Right kidney (tissue), 1 donor: ENCODE measurements at regions not wholly inside any gene's neighbourhood (a gene's known extent, or its start where the extent isn't known, plus 50 kb on each side); places are given as distances from the start of the nearest gene placed in this dataset.
"Not testable (repeated sequence)": the region's sequence is repeated elsewhere in the genome, so short reads cannot be mapped to it uniquely, and the experiment has no call there.

Source experiments
- DNase-seq: peaks from one replicate; pipeline ENCODE4 v3.0.0-alpha.2; 2016

DNA sequence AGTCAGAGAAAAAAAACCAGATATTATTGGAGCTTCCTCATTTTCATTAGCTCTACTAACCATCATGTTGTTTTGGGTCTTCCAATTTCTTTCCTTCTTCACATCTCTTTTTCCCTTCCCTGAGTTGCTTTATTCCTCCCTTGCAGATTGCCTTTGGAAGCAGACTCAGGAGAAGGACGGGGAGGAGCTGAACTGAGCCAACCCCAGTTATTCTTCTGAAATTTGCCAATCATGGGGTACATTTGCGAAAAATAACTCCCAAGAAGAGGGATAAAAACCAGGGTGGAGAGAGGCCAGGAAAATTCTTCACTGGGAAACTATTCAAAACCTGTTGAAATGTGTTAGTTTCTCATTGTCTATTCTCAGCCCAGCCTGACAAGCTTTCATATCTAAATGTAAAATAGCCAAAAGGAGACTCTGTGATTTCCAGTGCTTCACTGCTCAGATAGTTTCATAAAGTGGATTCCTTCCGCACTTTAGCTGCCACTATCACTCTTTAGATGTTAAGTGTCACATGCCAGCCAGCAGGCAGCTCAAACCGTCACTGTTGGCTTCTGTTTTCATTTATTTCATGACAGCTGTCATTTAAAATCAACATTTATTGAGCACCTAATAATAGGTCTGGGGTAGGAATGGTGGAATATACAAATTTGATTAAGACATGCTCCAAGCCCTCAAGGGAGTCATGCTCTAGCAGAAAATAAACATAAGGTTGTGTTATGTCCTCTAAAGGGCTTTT, 204.5 kb downstream of the SREK1 start:
- no peak for DNase-seq

GRCh38 chr5:66351813-66352212, 207.7 kb downstream of the SREK1 start:
- no peak for DNase-seq

DNA sequence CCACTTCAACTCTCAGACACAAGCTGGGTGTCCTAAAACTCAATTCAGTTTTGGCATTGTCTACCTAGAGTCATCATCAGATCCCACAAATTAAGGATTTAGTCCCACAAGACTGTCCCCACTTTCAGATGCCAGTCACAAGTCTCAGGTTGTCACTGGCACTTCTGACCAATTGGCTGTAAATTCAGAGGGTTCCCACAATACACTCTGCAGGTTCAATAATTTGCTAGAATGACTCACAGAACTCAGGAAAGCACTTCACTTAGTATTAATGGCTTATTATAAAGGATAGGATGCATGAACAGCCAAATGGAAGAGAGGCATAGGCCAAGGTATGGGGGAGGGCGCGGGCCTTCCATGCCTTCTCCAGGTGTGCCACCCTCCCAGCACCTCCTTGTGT, 209.1 kb downstream of the SREK1 start:
- DNase-seq, result no peak

DNA sequence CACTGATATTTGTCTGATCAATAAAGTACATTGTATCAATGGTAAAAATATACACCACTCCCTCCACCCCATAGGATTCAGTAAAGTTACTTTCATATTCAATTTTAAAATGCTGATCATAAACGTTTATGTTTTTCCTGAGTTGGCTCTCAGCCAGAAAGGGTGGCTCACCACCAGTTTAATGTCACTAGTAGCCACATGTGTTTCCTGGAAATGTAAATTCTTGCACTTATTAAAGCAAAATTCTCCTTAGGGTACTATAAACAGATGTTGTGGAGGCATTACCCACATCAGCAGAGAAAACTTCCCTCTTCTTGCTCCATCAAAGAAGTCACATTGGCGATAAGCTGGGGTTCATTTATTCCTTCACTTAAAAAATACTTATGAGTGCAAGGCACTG, 210.3 kb downstream of the SREK1 start:
- no peak for DNase-seq

GRCh38 chr5:66356011-66356565, 212.0 kb downstream of the SREK1 start:
- DNase-seq, result no peak

DNA sequence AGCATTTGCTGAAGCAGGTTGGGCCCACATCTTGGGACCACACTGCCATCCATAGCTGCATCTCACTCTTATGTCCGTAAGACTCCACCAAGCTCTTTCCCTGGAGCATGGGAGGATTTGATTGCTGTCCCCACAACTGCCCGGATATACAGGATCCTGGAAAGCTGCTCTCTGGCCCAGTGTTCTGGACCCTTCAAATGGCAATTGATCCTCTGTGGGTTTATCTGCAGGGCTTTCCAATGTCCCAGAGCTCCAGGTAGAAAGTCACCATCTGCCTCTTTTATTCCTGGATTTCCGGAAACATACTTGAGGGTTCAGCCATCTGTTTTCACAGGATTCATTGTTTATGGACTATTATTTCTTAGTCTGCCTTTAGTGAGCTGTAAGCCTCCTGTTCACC, 214.6 kb downstream of the SREK1 start:
- DNase-seq, result no peak

DNA sequence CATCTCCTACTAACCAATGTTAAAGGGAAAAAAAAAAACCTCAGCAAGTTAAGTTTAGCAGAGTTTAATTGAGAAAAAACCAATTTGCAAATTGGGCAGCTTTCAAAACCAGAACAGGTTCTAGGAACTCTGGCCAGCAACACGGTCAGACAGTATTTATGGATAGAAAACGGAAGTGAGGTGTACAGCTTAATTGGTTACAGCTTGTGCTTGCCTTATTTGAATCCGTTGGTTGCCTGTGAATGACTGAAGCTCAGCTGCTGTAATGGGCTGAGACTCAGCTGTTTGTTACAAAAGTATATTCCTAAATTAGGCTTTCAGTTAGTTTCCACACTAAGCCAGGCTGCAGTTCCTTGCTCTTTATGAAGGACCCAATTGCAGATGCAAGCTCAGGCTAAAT, 217.0 kb downstream of the SREK1 start:
- DNase-seq, result no peak

DNA sequence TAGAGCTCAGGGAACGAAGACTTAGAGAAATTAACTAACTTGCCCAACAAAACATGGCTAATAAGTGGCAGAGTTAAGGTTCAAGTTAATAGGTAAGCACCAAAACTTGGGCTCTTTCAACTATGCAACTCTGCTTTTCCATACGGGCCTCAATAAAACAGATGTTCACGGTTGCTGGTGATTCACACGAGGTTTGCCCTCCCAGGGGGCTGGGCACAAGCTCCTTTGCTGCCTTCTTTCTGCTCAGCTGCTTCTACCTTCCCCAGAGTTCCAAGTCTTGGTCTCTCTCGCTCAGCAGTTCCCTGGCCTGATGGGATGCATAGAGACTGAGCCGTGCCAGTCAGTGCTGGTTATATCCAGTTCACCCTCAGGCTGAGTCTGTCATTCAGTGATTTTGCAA, 217.9 kb downstream of the SREK1 start:
- peak; percentile 28 for DNase-seq

- DNase-seq, result no peak
These were observed 218.6 kb downstream of the SREK1 start for GRCh38 chr5:66362687-66363086.

- no peak for DNase-seq
These were observed 219.0 kb downstream of the SREK1 start for GRCh38 chr5:66363097-66363496.

DNA sequence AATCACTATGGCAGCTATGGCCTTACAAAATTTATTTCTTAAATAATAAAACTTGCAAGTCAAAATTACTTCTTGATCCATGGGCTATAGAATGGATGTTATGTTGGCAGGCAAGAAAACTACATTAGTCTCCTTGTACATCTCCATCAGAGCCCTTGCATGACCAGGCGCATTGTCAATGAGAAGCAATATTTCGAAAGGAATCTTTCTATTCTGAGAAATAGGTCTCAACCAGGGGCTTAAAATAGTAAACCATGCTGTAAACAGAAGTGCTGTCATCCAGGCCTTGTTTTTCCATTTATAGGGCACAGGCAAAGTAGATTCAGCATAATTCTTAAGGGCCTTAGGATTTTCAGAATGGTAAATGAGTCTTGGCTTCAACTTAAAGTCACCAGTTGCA, 220.1 kb downstream of the SREK1 start:
- no peak for DNase-seq

GRCh38 chr5:66365981-66366380, 221.9 kb downstream of the SREK1 start:
- DNase-seq, result no peak

GRCh38 chr5:66367814-66368541, 223.9 kb downstream of the SREK1 start:
- no peak for DNase-seq

DNA sequence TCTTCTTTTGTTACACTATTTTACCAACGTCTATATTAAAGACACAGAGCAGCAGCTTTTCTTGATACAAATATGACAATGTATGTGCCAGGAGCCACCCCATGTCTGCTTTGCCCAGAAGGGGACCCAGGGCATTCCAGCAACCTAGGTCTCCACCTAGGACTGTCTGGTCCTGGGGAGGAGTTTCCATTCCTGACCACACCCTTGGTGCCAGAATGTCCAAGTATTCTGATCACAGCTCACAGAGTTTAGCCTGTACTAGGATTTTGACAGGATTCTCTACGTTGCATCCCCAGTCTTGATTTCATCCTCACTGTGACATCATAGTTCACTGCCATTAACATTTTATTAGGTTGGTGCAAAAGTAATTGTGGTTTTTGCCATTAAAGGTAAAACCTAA, 224.7 kb downstream of the SREK1 start:
- no peak for DNase-seq

- no peak for DNase-seq
These were observed 218.4 kb upstream of the MAST4 start for GRCh38 chr5:66377747-66378146.

DNA sequence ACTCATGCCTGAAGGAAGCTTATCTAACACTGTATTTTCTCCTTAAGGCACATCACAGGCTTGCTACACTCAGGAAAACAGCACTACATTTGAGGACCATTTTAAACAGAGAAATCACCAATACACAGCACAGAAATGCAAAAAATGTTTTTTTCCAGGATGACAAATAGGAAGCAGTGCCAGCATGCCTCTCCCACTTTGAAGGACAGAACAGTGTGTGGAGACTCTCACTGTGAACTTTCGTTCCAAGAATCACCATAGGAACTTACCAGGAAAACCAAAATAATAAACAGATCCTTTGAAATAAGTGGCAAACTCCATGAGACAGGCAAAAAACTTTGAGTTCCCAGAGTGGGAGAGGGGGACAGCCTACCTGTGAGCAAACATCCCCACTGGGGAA, 217.8 kb upstream of the MAST4 start:
- DNase-seq, result no peak

- no peak for DNase-seq
These were observed 214.0 kb upstream of the MAST4 start for GRCh38 chr5:66382152-66382551.

- DNase-seq, result not testable (repeated sequence)
These were observed 191.0 kb upstream of the MAST4 start for GRCh38 chr5:66405145-66405544.

- DNase-seq, result peak; percentile 2
These were observed 189.3 kb upstream of the MAST4 start for GRCh38 chr5:66406761-66407336.

GRCh38 chr5:66407765-66408164, 188.4 kb upstream of the MAST4 start:
- no peak for DNase-seq

- no peak for DNase-seq
These were observed 187.6 kb upstream of the MAST4 start for GRCh38 chr5:66408576-66408975.

DNA sequence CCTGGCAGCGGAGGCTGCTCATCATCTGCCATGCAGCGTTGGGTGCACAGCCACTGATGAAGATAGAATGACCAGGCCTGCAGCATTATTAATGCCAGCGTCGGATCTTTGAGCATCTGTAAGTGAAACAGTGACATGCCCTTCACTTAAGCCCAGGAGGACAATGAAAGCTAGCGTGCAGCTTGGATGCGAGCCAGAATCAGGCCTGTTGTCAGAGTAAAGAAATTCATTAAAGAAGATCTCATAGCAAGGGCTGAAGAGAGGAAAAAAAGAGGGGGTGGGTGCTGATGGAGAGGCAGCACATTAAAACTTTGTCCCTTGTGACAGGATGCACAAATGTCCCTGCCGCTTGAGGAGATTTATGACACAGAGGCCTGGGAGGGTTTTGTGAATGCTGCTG, 186.1 kb upstream of the MAST4 start:
- DNase-seq, result peak; percentile 2

DNA sequence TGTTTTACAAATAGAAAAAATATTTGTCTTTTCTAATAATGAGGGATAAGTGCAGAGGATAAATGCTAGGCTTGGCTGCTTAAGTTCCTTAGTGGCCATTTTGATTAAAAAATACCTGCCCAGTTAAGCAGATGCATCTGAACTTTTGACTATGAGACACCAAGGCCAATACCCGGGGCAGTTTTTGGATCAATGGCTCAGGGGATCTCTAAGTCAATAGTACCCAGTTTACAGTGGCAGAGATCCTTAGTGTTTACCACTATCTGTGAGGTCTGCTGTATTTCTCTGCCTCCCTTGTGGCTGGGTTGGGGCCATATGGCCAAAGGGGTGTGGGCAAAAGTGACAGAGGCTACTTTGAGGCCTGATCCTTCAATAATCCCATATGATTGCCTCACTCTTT, 184.5 kb upstream of the MAST4 start:
- DNase-seq, result no peak

- no peak for DNase-seq
These were observed 182.3 kb upstream of the MAST4 start for GRCh38 chr5:66413931-66414330.
